HEK293 (cell line): ENCODE measurements at regions not wholly inside any gene's neighbourhood (a gene's known extent, or its start where the extent isn't known, plus 50 kb on each side); places are given as distances from the start of the nearest gene placed in this dataset.

ENCODE experiments used
- CTCF ChIA-PET: fragments of 350-600 bp; formaldehyde crosslinking; extraction: SDS; loops from one replicate; lab custom pipeline; 2021; ENCODE audit warnings: antibody characterized with exemption; lab: Yijun Ruan, JAX
- POLR2A ChIA-PET: fragments of 300-600 bp; formaldehyde crosslinking; extraction: SDS; loops from one replicate; lab custom pipeline; 2020; ENCODE audit warnings: antibody characterized with exemption, inconsistent platforms; lab: Yijun Ruan, JAX
- H3K27ac ChIP-seq: fragments of 200-500 bp; sonication (Bioruptor generic); 2 replicates; pipeline ENCODE4 v1.5.1; 2014; ENCODE audit warnings: low read depth, low read length, control low read depth, inconsistent platforms; ENCODE audit errors: extremely low read depth
- H3K36me3 ChIP-seq, 2 experiments: fragments of 200-500 bp in 1 of 2; sonication (Bioruptor generic) in 1 of 2; 1 replicate in 1 of 2; 2 replicates in 1 of 2; pipeline ENCODE4 v1.5.1; 2014 to 2017; ENCODE audit warnings: inconsistent platforms in 2 of 2, low read length in 2 of 2; ENCODE audit not compliant: control insufficient read depth in 2 of 2, insufficient read depth in 1 of 2
- H3K4me1 ChIP-seq: fragments of 200-500 bp; sonication (Bioruptor generic); 2 replicates; pipeline ENCODE4 v1.5.1; 2014; ENCODE audit warnings: mild to moderate bottlenecking, low read length, inconsistent platforms; ENCODE audit not compliant: control insufficient read depth, insufficient read depth
- H3K4me3 ChIP-seq: 2 replicates; pipeline ENCODE4 v1.5.1; 2011; ENCODE audit warnings: low read depth, mild to moderate bottlenecking, control low read depth, low read length, moderate library complexity
- H3K9me3 ChIP-seq: fragments of 200-500 bp; sonication (Bioruptor generic); 2 replicates; pipeline ENCODE4 v1.5.1; 2014; ENCODE audit warnings: low read depth, low read length, inconsistent platforms; ENCODE audit not compliant: control insufficient read depth, insufficient read depth
- RBAK ChIP-seq: fragments of 450-650 bp; formaldehyde crosslinking; IDR thresholded peaks from 2 replicates; pipeline ENCODE4 v1.5.1; 2016; ENCODE audit warnings: missing biosample characterization, missing genetic modification characterization
- ZBTB1 ChIP-seq: fragments of 450-650 bp; formaldehyde crosslinking; IDR thresholded peaks from 2 replicates; pipeline ENCODE4 v1.5.1; 2016; ENCODE audit warnings: missing biosample characterization, missing genetic modification characterization
- ZBTB7A ChIP-seq: fragments of 450-650 bp; formaldehyde crosslinking; IDR thresholded peaks from 2 replicates; pipeline ENCODE4 v1.5.1; 2016; ENCODE audit warnings: low read depth, missing biosample characterization, missing genetic modification characterization
- ZFP41 ChIP-seq: fragments of 450-650 bp; formaldehyde crosslinking; IDR thresholded peaks from 2 replicates; pipeline ENCODE4 v1.5.1; 2016; ENCODE audit warnings: missing biosample characterization, missing genetic modification characterization, borderline replicate concordance
- ZIC2 ChIP-seq: fragments of 450-650 bp; formaldehyde crosslinking; IDR thresholded peaks from 2 replicates; pipeline ENCODE4 v1.5.1; 2016; ENCODE audit warnings: missing biosample characterization, missing genetic modification characterization
- ZNF157 ChIP-seq: fragments of 450-650 bp; formaldehyde crosslinking; IDR thresholded peaks from 2 replicates; pipeline ENCODE4 v1.5.1; 2016; ENCODE audit warnings: missing biosample characterization, missing genetic modification characterization
- ZNF266 ChIP-seq: fragments of 450-650 bp; formaldehyde crosslinking; IDR thresholded peaks from 2 replicates; pipeline ENCODE4 v1.5.1; 2016; ENCODE audit warnings: missing biosample characterization, missing genetic modification characterization, low read depth
- ZNF335 ChIP-seq: fragments of 450-650 bp; formaldehyde crosslinking; conservative IDR thresholded peaks from 2 replicates; pipeline ENCODE4 v1.5.1; 2016; ENCODE audit warnings: missing biosample characterization, missing genetic modification characterization
- ZNF433 ChIP-seq: fragments of 450-650 bp; formaldehyde crosslinking; IDR thresholded peaks from 2 replicates; pipeline ENCODE4 v1.5.1; 2016; ENCODE audit warnings: missing biosample characterization, missing genetic modification characterization, low read depth
- ZNF530 ChIP-seq: fragments of 450-650 bp; formaldehyde crosslinking; IDR thresholded peaks from 2 replicates; pipeline ENCODE4 v1.5.1; 2016; ENCODE audit warnings: low read depth, missing biosample characterization, missing genetic modification characterization
- ZNF548 ChIP-seq: fragments of 450-650 bp; formaldehyde crosslinking; IDR thresholded peaks from 2 replicates; pipeline ENCODE4 v1.5.1; 2016; ENCODE audit warnings: missing biosample characterization, missing genetic modification characterization
- ZNF558 ChIP-seq: fragments of 450-650 bp; formaldehyde crosslinking; IDR thresholded peaks from 2 replicates; pipeline ENCODE4 v1.5.1; 2016; ENCODE audit warnings: missing biosample characterization, missing genetic modification characterization
- ZNF571 ChIP-seq: fragments of 450-650 bp; formaldehyde crosslinking; IDR thresholded peaks from 2 replicates; pipeline ENCODE4 v1.5.0; 2017; ENCODE audit warnings: missing biosample characterization, missing genetic modification characterization
- ZNF626 ChIP-seq: fragments of 450-650 bp; sonication (Bioruptor Pico); formaldehyde crosslinking; IDR thresholded peaks from 2 replicates; pipeline ENCODE4 v1.5.1; 2018; ENCODE audit warnings: missing biosample characterization, missing genetic modification characterization, inconsistent platforms
- ZNF791 ChIP-seq: fragments of 450-650 bp; formaldehyde crosslinking; IDR thresholded peaks from 2 replicates; pipeline ENCODE4 v1.5.1; 2016; ENCODE audit warnings: missing biosample characterization, missing genetic modification characterization
- ZNF792 ChIP-seq: fragments of 450-650 bp; formaldehyde crosslinking; IDR thresholded peaks from 2 replicates; pipeline ENCODE4 v1.5.1; 2016; ENCODE audit warnings: missing biosample characterization, missing genetic modification characterization
- ZNF830 ChIP-seq: fragments of 450-650 bp; IDR thresholded peaks from 2 replicates; pipeline ENCODE4 v1.5.0; 2018; ENCODE audit warnings: missing biosample characterization, missing genetic modification characterization, low read depth, mild to moderate bottlenecking, moderate library complexity
- TF ChIP-seq, protein P1 (sequence below): fragments of 450-650 bp; formaldehyde crosslinking; IDR thresholded peaks from 2 replicates; pipeline ENCODE4 v1.5.1; 2016; ENCODE audit warnings: missing biosample characterization, missing genetic modification characterization
- TF ChIP-seq, protein P2 (sequence below): fragments of 450-650 bp; formaldehyde crosslinking; IDR thresholded peaks from 2 replicates; pipeline ENCODE4 v1.5.1; 2016; ENCODE audit warnings: missing biosample characterization, missing genetic modification characterization
- TF ChIP-seq, protein P3 (sequence below): fragments of 450-650 bp; formaldehyde crosslinking; IDR thresholded peaks from 2 replicates; pipeline ENCODE4 v1.5.1; 2016; ENCODE audit warnings: missing biosample characterization, missing genetic modification characterization
- TF ChIP-seq, protein P4 (sequence below): fragments of 450-650 bp; formaldehyde crosslinking; IDR thresholded peaks from 2 replicates; pipeline ENCODE4 v1.5.1; 2017; ENCODE audit warnings: missing biosample characterization, missing genetic modification characterization
- TF ChIP-seq, protein P5 (sequence below): fragments of 450-650 bp; formaldehyde crosslinking; IDR thresholded peaks from 2 replicates; pipeline ENCODE4 v1.5.1; 2016; ENCODE audit warnings: missing biosample characterization, missing genetic modification characterization, low read depth

DNA sequence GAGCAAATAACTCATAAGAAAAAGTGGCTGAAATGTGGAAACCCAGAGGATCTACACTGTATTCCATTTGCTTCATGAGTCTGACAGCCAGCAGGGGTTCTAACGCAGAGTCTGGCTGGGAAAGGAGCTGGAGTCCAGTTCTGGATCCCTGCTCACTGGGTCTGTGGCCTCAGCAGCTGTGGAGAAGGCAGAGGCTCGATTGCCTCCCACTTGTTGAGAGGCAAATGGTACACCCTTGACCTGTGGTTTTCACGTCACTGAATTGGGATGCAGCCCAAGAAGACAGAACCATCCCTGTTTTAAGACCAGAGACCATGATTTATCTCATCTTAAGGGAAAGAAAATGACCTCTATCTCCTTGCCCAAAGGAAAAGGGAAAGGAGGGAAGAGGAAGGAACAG, 147.0 kb upstream of the NOCT start:
- Histone ChIP-seq H3K4me1 (no peaks in the 10 kb centered on the region), H3K4me3 (no peak overlapping the region), H3K27ac (no peak overlapping the region), H3K36me3 (no peaks in the 10 kb centered on the region), H3K9me3 (no peaks in the 10 kb centered on the region)
- TF ChIP-seq, protein P1, sequence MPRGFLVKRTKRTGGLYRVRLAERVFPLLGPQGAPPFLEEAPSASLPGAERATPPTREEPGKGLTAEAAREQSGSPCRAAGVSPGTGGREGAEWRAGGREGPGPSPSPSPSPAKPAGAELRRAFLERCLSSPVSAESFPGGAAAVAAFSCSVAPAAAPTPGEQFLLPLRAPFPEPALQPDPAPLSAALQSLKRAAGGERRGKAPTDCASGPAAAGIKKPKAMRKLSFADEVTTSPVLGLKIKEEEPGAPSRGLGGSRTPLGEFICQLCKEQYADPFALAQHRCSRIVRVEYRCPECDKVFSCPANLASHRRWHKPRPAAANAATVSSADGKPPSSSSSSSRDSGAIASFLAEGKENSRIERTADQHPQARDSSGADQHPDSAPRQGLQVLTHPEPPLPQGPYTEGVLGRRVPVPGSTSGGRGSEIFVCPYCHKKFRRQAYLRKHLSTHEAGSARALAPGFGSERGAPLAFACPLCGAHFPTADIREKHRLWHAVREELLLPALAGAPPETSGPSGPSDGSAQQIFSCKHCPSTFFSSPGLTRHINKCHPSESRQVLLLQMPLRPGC (tag by site-specific recombination), result no peak
- no peak for TF ChIP-seq RBAK (tag by site-specific recombination)
- no peak for TF ChIP-seq ZNF548 (tag by site-specific recombination)
- no peak for TF ChIP-seq ZNF530 (tag by site-specific recombination)
- no peak for TF ChIP-seq ZBTB1
- TF ChIP-seq ZNF830, result no peak
- TF ChIP-seq ZNF571 (tag by site-specific recombination), result no peak
- TF ChIP-seq, protein P2, sequence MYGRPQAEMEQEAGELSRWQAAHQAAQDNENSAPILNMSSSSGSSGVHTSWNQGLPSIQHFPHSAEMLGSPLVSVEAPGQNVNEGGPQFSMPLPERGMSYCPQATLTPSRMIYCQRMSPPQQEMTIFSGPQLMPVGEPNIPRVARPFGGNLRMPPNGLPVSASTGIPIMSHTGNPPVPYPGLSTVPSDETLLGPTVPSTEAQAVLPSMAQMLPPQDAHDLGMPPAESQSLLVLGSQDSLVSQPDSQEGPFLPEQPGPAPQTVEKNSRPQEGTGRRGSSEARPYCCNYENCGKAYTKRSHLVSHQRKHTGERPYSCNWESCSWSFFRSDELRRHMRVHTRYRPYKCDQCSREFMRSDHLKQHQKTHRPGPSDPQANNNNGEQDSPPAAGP, result no peak
- TF ChIP-seq ZNF157 (tag by site-specific recombination), result no peak
- TF ChIP-seq, protein P3, sequence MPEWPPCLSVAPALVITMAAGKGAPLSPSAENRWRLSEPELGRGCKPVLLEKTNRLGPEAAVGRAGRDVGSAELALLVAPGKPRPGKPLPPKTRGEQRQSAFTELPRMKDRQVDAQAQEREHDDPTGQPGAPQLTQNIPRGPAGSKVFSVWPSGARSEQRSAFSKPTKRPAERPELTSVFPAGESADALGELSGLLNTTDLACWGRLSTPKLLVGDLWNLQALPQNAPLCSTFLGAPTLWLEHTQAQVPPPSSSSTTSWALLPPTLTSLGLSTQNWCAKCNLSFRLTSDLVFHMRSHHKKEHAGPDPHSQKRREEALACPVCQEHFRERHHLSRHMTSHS (tag by site-specific recombination), result no peak
- TF ChIP-seq ZNF558 (tag by site-specific recombination), result no peak
- no peak for TF ChIP-seq ZIC2 (tag by site-specific recombination)
- TF ChIP-seq ZNF626 (tag by site-specific recombination), result no peak
- TF ChIP-seq ZNF433 (tag by site-specific recombination), result no peak
- TF ChIP-seq ZFP41 (tag by site-specific recombination), result no peak
- no peak for TF ChIP-seq ZBTB7A (tag by site-specific recombination)
- no peak for TF ChIP-seq ZNF792 (tag by site-specific recombination)
- no peak for TF ChIP-seq ZNF791
- no peak for TF ChIP-seq ZNF335 (tag by site-specific recombination)
- ChIA-PET CTCF (no interaction called here), POLR2A (no interaction called here)

DNA sequence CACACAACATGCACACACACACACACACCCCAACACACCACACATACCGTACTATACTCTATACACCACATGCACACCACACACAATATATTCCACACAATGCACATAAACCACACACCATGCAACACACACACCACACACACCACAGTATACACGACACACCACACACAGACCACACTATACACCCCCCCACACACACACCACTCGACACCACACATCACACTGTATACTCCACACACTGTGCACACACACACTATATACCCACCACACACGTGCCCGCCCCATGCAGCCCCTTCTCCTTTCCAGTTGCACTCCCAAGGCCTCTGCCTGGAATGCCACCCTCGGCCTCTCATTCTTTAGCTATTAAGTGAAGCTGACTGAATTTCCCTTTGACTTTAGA, 148.2 kb upstream of the NOCT start:
- Histone ChIP-seq H3K27ac (no peak overlapping the region), H3K36me3 (no peaks in the 10 kb centered on the region), H3K4me3 (no peak overlapping the region), H3K9me3 (no peaks in the 10 kb centered on the region), H3K4me1 (no peaks in the 10 kb centered on the region)
- TF ChIP-seq, protein P4, sequence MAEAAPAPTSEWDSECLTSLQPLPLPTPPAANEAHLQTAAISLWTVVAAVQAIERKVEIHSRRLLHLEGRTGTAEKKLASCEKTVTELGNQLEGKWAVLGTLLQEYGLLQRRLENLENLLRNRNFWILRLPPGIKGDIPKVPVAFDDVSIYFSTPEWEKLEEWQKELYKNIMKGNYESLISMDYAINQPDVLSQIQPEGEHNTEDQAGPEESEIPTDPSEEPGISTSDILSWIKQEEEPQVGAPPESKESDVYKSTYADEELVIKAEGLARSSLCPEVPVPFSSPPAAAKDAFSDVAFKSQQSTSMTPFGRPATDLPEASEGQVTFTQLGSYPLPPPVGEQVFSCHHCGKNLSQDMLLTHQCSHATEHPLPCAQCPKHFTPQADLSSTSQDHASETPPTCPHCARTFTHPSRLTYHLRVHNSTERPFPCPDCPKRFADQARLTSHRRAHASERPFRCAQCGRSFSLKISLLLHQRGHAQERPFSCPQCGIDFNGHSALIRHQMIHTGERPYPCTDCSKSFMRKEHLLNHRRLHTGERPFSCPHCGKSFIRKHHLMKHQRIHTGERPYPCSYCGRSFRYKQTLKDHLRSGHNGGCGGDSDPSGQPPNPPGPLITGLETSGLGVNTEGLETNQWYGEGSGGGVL (tag by site-specific recombination), result no peak
- no peak for TF ChIP-seq ZNF266 (tag by site-specific recombination)
- TF ChIP-seq, protein P5, sequence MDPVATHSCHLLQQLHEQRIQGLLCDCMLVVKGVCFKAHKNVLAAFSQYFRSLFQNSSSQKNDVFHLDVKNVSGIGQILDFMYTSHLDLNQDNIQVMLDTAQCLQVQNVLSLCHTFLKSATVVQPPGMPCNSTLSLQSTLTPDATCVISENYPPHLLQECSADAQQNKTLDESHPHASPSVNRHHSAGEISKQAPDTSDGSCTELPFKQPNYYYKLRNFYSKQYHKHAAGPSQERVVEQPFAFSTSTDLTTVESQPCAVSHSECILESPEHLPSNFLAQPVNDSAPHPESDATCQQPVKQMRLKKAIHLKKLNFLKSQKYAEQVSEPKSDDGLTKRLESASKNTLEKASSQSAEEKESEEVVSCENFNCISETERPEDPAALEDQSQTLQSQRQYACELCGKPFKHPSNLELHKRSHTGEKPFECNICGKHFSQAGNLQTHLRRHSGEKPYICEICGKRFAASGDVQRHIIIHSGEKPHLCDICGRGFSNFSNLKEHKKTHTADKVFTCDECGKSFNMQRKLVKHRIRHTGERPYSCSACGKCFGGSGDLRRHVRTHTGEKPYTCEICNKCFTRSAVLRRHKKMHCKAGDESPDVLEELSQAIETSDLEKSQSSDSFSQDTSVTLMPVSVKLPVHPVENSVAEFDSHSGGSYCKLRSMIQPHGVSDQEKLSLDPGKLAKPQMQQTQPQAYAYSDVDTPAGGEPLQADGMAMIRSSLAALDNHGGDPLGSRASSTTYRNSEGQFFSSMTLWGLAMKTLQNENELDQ (tag by site-specific recombination), result no peak
- ChIA-PET CTCF (interaction anchor here (0.6 kb wide), 1 partner anchor 8 kb away, joined by 4 read pairs; no protein-coding TSS in a partner anchor), POLR2A (no interaction called here)
